Astrocyte of the cerebellum (primary cell): ENCODE measurements at regions not wholly inside any gene's neighbourhood (a gene's known extent, or its start where the extent isn't known, plus 50 kb on each side); places are given as distances from the start of the nearest gene placed in this dataset.

Experiments used
- DNase-seq: peaks from one replicate; pipeline ENCODE4 v3.0.0-alpha.2; 2011; ENCODE audit warnings: low read depth
- H3K4me3 ChIP-seq: 2 replicates; pipeline ENCODE4 v1.5.1; 2011; ENCODE audit warnings: mild to moderate bottlenecking, low read depth, low read length, moderate library complexity
- CTCF ChIP-seq: IDR thresholded peaks from 2 replicates; pipeline ENCODE4 v1.5.1; 2012; ENCODE audit warnings: low read length, low read depth, moderate library complexity, mild to moderate bottlenecking; ENCODE audit errors: missing control alignments
- in situ Hi-C: cut with HindIII; loops from 2 replicates; pipeline ENCODE4 v1.10.0; 2017; ENCODE audit warnings: low sequenced_read_pairs

GRCh38 chr22:27173530-27173929 is 516.1 kb downstream of the MIAT start:
- H3K4me3 ChIP-seq: no peak overlapping the region
- TF ChIP-seq CTCF: no peak
- in situ Hi-C loops: no loop called here
- DNase-seq: no peak

- H3K4me3 ChIP-seq: no peak overlapping the region
- DNase-seq: no peak
- in situ Hi-C loops: no loop called here
- TF ChIP-seq CTCF: no peak
These were observed 517.8 kb downstream of the MIAT start for GRCh38 chr22:27175021-27175838.

- no peak for DNase-seq
- no peak for TF ChIP-seq CTCF
- in situ Hi-C loops: no loop called here
- H3K4me3 ChIP-seq: no peak overlapping the region
These were observed 518.6 kb downstream of the MIAT start for GRCh38 chr22:27175974-27176373.

GRCh38 chr22:27179161-27179560 is 521.8 kb downstream of the MIAT start:
- in situ Hi-C loops: no loop called here
- no peak for DNase-seq
- TF ChIP-seq CTCF: no peak
- H3K4me3 ChIP-seq: no peak overlapping the region

GRCh38 chr22:27181537-27181936 is 524.1 kb downstream of the MIAT start:
- in situ Hi-C loops: no loop called here
- no peak for DNase-seq
- no peak overlapping the region for H3K4me3 ChIP-seq
- no peak for TF ChIP-seq CTCF

- DNase-seq: no peak
- no peak overlapping the region for H3K4me3 ChIP-seq
- in situ Hi-C loops: no loop called here
- no peak for TF ChIP-seq CTCF
These were observed 526.1 kb downstream of the MIAT start for GRCh38 chr22:27183474-27183873.
